ENCODE measurements at regions not wholly inside any gene's neighbourhood (a gene's known extent, or its start where the extent isn't known, plus 50 kb on each side); places are given as distances from the start of the nearest gene placed in this dataset.

- FAIRE-seq = no peak
- no peak overlapping the region for H3K4me2 ChIP-seq (ENCODE audit: insufficient read depth in 1 of 2, low read depth in 2 of 2, low read length in 2 of 2)
- 89% methylated on average over 12 of the region's 13 CpGs; no CpG with 5 or more reads in 1 of the 2 experiments for WGBS, 2 experiments (ENCODE audit: extremely low coverage in 1 of 2, insufficient coverage in 1 of 2, insufficient read length in 1 of 2, insufficient replicate concordance in 2 of 2, low coverage in 1 of 2, low lambda C conversion rate in 2 of 2, missing lambda C conversion rate in 1 of 2)
Measured at GRCh38 chr2:240203031-240203787, 62.8 kb upstream of the OTOS start.

More at GRCh38 chr2:240203031-240203787, 62.8 kb upstream of the OTOS start:
- Histone ChIP-seq H3K79me2 (ENCODE audit: control insufficient read depth in 1 of 2, insufficient read depth in 2 of 2, low read length in 2 of 2) (no peaks in the 10 kb centered on the region), H3K14ac (ENCODE audit: insufficient read length) (no peak overlapping the region), H3K4ac (replicated peaks; ENCODE audit: insufficient read length, low read depth, low read length) (peak overlapping the region; percentile 23), H2BK20ac (ENCODE audit: low read length) (no peak overlapping the region), H2BK12ac (ENCODE audit: low read depth, low read length) (no peak overlapping the region), H3K36me3 (ENCODE audit: control insufficient read depth in 2 of 4, insufficient read depth in 4 of 4, low read length in 3 of 4) (no peaks in the 10 kb centered on the region), H3K23me2 (ENCODE audit: low read depth, low read length) (peaks cover 3% of the 10 kb centered on the region; the same call in 1 of the 2 replicates), H2AK5ac (ENCODE audit: low read depth, low read length) (no peak overlapping the region), H2BK5ac (ENCODE audit: low read depth, low read length) (no peak overlapping the region), H4K20me1 (replicated peaks in 1 of 2; ENCODE audit: control insufficient read depth in 1 of 2, insufficient read depth in 2 of 2, low read length in 2 of 2) (no peaks in the 10 kb centered on the region), H3K56ac (replicated peaks; ENCODE audit: insufficient read length, low read depth, low read length) (no peak overlapping the region), H2BK120ac (replicated peaks; ENCODE audit: low read depth, low read length) (no peak overlapping the region), H4K8ac (ENCODE audit: extremely low read depth, insufficient read depth, low read length) (0 out of 2 replicates have a peak overlapping the region, but pooled peaks have one; percentile 15), H2BK15ac (ENCODE audit: low read length) (no peak overlapping the region), H3K23ac (ENCODE audit: insufficient read length) (no peak overlapping the region), H2AFZ (ENCODE audit: low read length) (no peak overlapping the region), H3K9ac (replicated peaks in 1 of 4; ENCODE audit: extremely low read depth in 1 of 4, low read depth in 3 of 4, low read length in 3 of 4) (no peak overlapping the region), H3K4me3 (ENCODE audit: extremely low read depth in 1 of 4, insufficient read depth in 2 of 4, low read depth in 3 of 4, low read length in 4 of 4) (no peak overlapping the region), H4K91ac (replicated peaks; ENCODE audit: insufficient read length, low read length) (no peak overlapping the region), H3K9me3 (ENCODE audit: insufficient read depth in 2 of 2, low read depth in 1 of 2, low read length in 1 of 2) (no peaks in the 10 kb centered on the region), H3K27ac (ENCODE audit: low read depth, low read length) (no peak overlapping the region), H3K4me1 (replicated peaks in 1 of 4; ENCODE audit: control insufficient read depth in 3 of 4, insufficient read depth in 4 of 4, low read length in 3 of 4) (peaks cover 5 to 14% (median 7%) of the 10 kb centered on the region in 4 experiments), H3K18ac (ENCODE audit: extremely low read depth, low read length) (no peak overlapping the region), H3K79me1 (ENCODE audit: low read depth, low read length) (no peaks in the 10 kb centered on the region), H3K27me3 (replicated peaks in 1 of 4; ENCODE audit: control insufficient read depth in 3 of 4, extremely low read depth in 1 of 4, insufficient read depth in 3 of 4, low read length in 3 of 4) (no peaks in the 10 kb centered on the region; a peak in 1 of 7 replicates), H4K5ac (ENCODE audit: insufficient read length, low read depth, low read length) (no peak overlapping the region)
- ChIA-PET POLR2A (ENCODE audit: partially characterized antibody) (no interaction called here), CTCF (ENCODE audit: partially characterized antibody) (interaction anchor here (0.7 kb wide), 1 partner anchor 12 kb away, joined by 3 read pairs; no protein-coding TSS in a partner anchor)
- no peak for DNase-seq (ENCODE audit: low read depth in 1 of 2, low spot score in 2 of 2)
- TF ChIP-seq SIRT6 (IDR thresholded peaks at IDR 0.05; ENCODE audit: low read length) = no peak
- TF ChIP-seq TAF1 (IDR thresholded peaks at IDR 0.05; ENCODE audit: low read depth, low read length) = no peak
- TF ChIP-seq SP4 (IDR thresholded peaks at IDR 0.05; ENCODE audit: low read length) = no peak
- TF ChIP-seq JUND (IDR thresholded peaks at IDR 0.05; ENCODE audit: low read length) = no peak
- no peak for TF ChIP-seq ATF2 (IDR thresholded peaks at IDR 0.05; ENCODE audit: low read length)
- no peak for TF ChIP-seq POLR2AphosphoS5 (IDR thresholded peaks at IDR 0.05; ENCODE audit: low read depth, low read length)
- no peak for TF ChIP-seq CHD2 (IDR thresholded peaks at IDR 0.05; ENCODE audit: low read length)
- TF ChIP-seq EZH2 (IDR thresholded peaks at IDR 0.05; ENCODE audit: low read depth, low read length, severe bottlenecking) = no peak
- TF ChIP-seq CEBPB (IDR thresholded peaks at IDR 0.05; ENCODE audit: low read depth, low read length) = no peak

Data from H1 (cell line).